Natural killer cell (primary cell): ENCODE measurements at regions not wholly inside any gene's neighbourhood (a gene's known extent, or its start where the extent isn't known, plus 50 kb on each side); places are given as distances from the start of the nearest gene placed in this dataset.
A peak's percentile ranks its signal among the peaks of the same experiment; 100 is the strongest.

Experiments
- ATAC-seq, 3 donors: fragments of 150-1000 bp in 2 of 3; fragments of 200-7000 bp in 1 of 3; cut with Tn5 transposase; 1 replicate in 1 of 3; 2 replicates in 2 of 3; pipeline ENCODE4 v1.10.0; 2021; ENCODE audit warnings: mild to moderate bottlenecking in 2 of 3, moderate library complexity in 2 of 3
- DNase-seq, 2 donors: peaks; one replicate each; pipeline versions ENCODE4 v3.0.0 to v3.0.0-alpha.2; 2013 to 2021; ENCODE audit warnings: mixed read lengths in 1 of 2
- H3K27ac ChIP-seq: one replicate; pipeline ENCODE4 v1.5.1; 2013; ENCODE audit warnings: mild to moderate bottlenecking, low read length
- H3K27me3 ChIP-seq: one replicate; pipeline ENCODE4 v1.6.1; 2013; ENCODE audit warnings: low read length; ENCODE audit not compliant: control insufficient read depth, insufficient read depth
- H3K36me3 ChIP-seq: one replicate; pipeline ENCODE4 v1.6.1; 2013; ENCODE audit warnings: low read length; ENCODE audit not compliant: control insufficient read depth, insufficient read depth
- H3K4me1 ChIP-seq: one replicate; pipeline ENCODE4 v1.6.1; 2013; ENCODE audit warnings: low read length; ENCODE audit not compliant: control insufficient read depth, insufficient read depth
- H3K4me3 ChIP-seq: one replicate; pipeline ENCODE4 v1.5.1; 2013; ENCODE audit warnings: low read length
- H3K9me3 ChIP-seq: one replicate; pipeline ENCODE4 v1.6.1; 2013; ENCODE audit warnings: low read length; ENCODE audit not compliant: control insufficient read depth, insufficient read depth
- H3K27ac Mint-ChIP-seq, 2 donors: one replicate each; pipeline ENCODE4 v1.8.0; 2022; ENCODE audit warnings: mild to moderate bottlenecking in 2 of 2, mixed read lengths in 2 of 2, moderate library complexity in 1 of 2
- H3K27me3 Mint-ChIP-seq, 2 donors: one replicate each; pipeline ENCODE4 v1.8.0; 2022; ENCODE audit warnings: low read depth in 2 of 2, mixed read lengths in 2 of 2
- H3K36me3 Mint-ChIP-seq: one replicate; pipeline ENCODE4 v1.8.0; 2022; ENCODE audit warnings: mixed read lengths
- H3K4me1 Mint-ChIP-seq, 2 donors: one replicate each; pipeline ENCODE4 v1.8.0; 2022; ENCODE audit warnings: mixed read lengths in 2 of 2
- H3K4me3 Mint-ChIP-seq: one replicate; pipeline ENCODE4 v1.8.0; 2022; ENCODE audit warnings: mild to moderate bottlenecking, moderate library complexity, mixed read lengths
- H3K9me3 Mint-ChIP-seq, 2 donors: one replicate each; pipeline ENCODE4 v1.8.0; 2022; ENCODE audit warnings: mixed read lengths in 2 of 2
- CTCF ChIP-seq: fragments of 200-600 bp; IDR thresholded peaks from one replicate; pipeline ENCODE4 v1.8.0; 2022; ENCODE audit warnings: antibody characterized with exemption
- WGBS: methylation state at CpG from one replicate; pipeline ENCODE4 v1.1.7; 2013; ENCODE audit warnings: missing lambda C conversion rate; ENCODE audit not compliant: insufficient coverage; 5-methylcytosine and 5-hydroxymethylcytosine counted together
- intact Hi-C: fragments of 100-400 bp; cut with micrococcal nuclease; formaldehyde crosslinking; loops from one replicate; pipeline ENCODE4 v1.14.2; 2022

- no peaks in the 10 kb centered on the region for H3K4me1 ChIP-seq
- no peaks in the 10 kb centered on the region for H3K36me3 Mint-ChIP-seq
- no peaks in the 10 kb centered on the region for H3K9me3 ChIP-seq
- no peaks in the 10 kb centered on the region for H3K9me3 Mint-ChIP-seq
- H3K4me3 ChIP-seq: no peak overlapping the region
- H3K36me3 ChIP-seq: no peaks in the 10 kb centered on the region
- TF ChIP-seq CTCF: no peak
- peaks cover 0 to 7% of the 10 kb centered on the region in 2 donors for H3K27me3 Mint-ChIP-seq
- H3K27ac ChIP-seq: no peak overlapping the region
- H3K4me3 Mint-ChIP-seq: no peak overlapping the region
- no peak for DNase-seq
- no peak for ATAC-seq
- intact Hi-C loops: no loop called here
- 60% methylated on average over 1 of the region's 1 CpG for WGBS
- no peaks in the 10 kb centered on the region for H3K27me3 ChIP-seq
- no peak overlapping the region for H3K27ac Mint-ChIP-seq
- H3K4me1 Mint-ChIP-seq: no peaks in the 10 kb centered on the region
These were observed 533.8 kb upstream of the CDH5 start for GRCh38 chr16:65832679-65833078.

GRCh38 chr16:65831903-65832666 is 534.4 kb upstream of the CDH5 start:
- ATAC-seq (peak in 1 of 3 donors; percentile 32), DNase-seq (no peak)
- H3K9me3 Mint-ChIP-seq: no peaks in the 10 kb centered on the region
- no peaks in the 10 kb centered on the region for H3K36me3 Mint-ChIP-seq
- no peaks in the 10 kb centered on the region for H3K4me1 ChIP-seq
- H3K27me3 ChIP-seq: no peaks in the 10 kb centered on the region
- H3K27ac Mint-ChIP-seq: no peak overlapping the region
- WGBS: 91% methylated on average over 4 of the region's 4 CpGs
- no peaks in the 10 kb centered on the region for H3K4me1 Mint-ChIP-seq
- no peak for TF ChIP-seq CTCF
- H3K4me3 ChIP-seq: no peak overlapping the region
- H3K36me3 ChIP-seq: no peaks in the 10 kb centered on the region
- peaks cover 0 to 7% of the 10 kb centered on the region in 2 donors for H3K27me3 Mint-ChIP-seq
- no peak overlapping the region for H3K27ac ChIP-seq
- no peaks in the 10 kb centered on the region for H3K9me3 ChIP-seq
- intact Hi-C loops: no loop called here
- H3K4me3 Mint-ChIP-seq: no peak overlapping the region

- intact Hi-C loops: no loop called here
- Histone ChIP-seq H3K9me3 (no peaks in the 10 kb centered on the region), H3K4me1 (no peaks in the 10 kb centered on the region), H3K4me3 (no peak overlapping the region), H3K27ac (no peak overlapping the region), H3K27me3 (no peaks in the 10 kb centered on the region), H3K36me3 (no peaks in the 10 kb centered on the region)
- no peak for TF ChIP-seq CTCF
- Mint-ChIP-seq H3K36me3 (no peaks in the 10 kb centered on the region), H3K4me1 (no peaks in the 10 kb centered on the region), H3K27me3 (peaks cover 0 to 7% of the 10 kb centered on the region in 2 donors), H3K27ac (no peak overlapping the region), H3K9me3 (no peaks in the 10 kb centered on the region), H3K4me3 (no peak overlapping the region)
- DNase-seq (no peak), ATAC-seq (no peak)
- 98% methylated on average over 3 of the region's 4 CpGs for WGBS
These were observed 537.4 kb upstream of the CDH5 start for GRCh38 chr16:65829076-65829475.

DNA sequence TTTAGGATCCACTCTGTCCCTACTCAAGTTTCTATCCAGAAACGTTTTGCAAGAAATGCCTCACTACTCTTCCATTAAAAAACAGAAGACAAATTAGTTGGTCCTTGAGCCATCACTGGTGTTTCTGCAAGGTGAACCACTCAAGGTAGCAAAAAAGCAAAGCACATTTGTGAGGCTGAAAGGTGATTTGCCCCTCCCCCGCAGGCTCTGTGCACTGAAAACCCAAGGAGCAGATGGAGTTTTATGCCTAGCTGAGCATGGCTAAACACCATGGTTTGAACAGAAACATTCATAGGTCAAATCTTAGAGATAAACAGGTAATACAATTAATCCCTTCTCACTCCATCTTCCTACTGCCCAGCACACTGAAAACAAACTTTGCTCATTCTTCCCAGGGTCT is 538.2 kb upstream of the CDH5 start:
- Mint-ChIP-seq H3K9me3 (no peaks in the 10 kb centered on the region), H3K4me3 (no peak overlapping the region), H3K27ac (no peak overlapping the region), H3K36me3 (no peaks in the 10 kb centered on the region), H3K4me1 (no peaks in the 10 kb centered on the region), H3K27me3 (peaks cover 0 to 10% of the 10 kb centered on the region in 2 donors)
- WGBS: 78% methylated on average over 2 of the region's 2 CpGs
- ATAC-seq: no peak
- Histone ChIP-seq H3K36me3 (no peaks in the 10 kb centered on the region), H3K27me3 (no peaks in the 10 kb centered on the region), H3K4me1 (no peaks in the 10 kb centered on the region), H3K27ac (no peak overlapping the region), H3K9me3 (no peaks in the 10 kb centered on the region), H3K4me3 (no peak overlapping the region)
- no peak for TF ChIP-seq CTCF
- intact Hi-C loops: no loop called here
- DNase-seq: no peak
